HepG2 (cell line): ENCODE measurements at regions not wholly inside any gene's neighbourhood (a gene's known extent, or its start where the extent isn't known, plus 50 kb on each side); places are given as distances from the start of the nearest gene placed in this dataset.

Source experiments
- ATAC-seq: fragments of 200-7000 bp; cut with Tn5 transposase; 3 replicates; pipeline ENCODE4 v1.9.1; 2020; ENCODE audit warnings: mild to moderate bottlenecking, moderate library complexity
- BruUV-seq: library from RNA; stranded (reverse); fragments of 400-500 nt; replicated peaks from 2 replicates; lab custom pipeline; 2021; lab: Mats Ljungman, UMichigan
- CTCF ChIA-PET: fragments of 300-600 bp; formaldehyde crosslinking; extraction: SDS; loops from one replicate; lab custom pipeline; 2021; ENCODE audit warnings: low total read pairs, inconsistent platforms, low intra/inter-chr PET ratio; lab: Yijun Ruan, JAX
- POLR2A ChIA-PET: fragments of 350-600 bp; sonication (Branson Sonifier 250); formaldehyde crosslinking; loops from one replicate; lab custom pipeline; 2020; ENCODE audit warnings: antibody characterized with exemption, inconsistent platforms; lab: Yijun Ruan, JAX
- DNase-seq: peaks from one replicate; pipeline ENCODE4 v3.0.0-alpha.2; 2015; ENCODE audit warnings: low spot score
- FAIRE-seq: peaks from 3 replicates; lab custom pipeline; 2011; peaks lifted over from hg19 to GRCh38; lab: Jason Lieb, UNC
- H2AFZ ChIP-seq: one replicate; pipeline ENCODE4 v1.6.1; 2011; ENCODE audit warnings: low read length, inconsistent platforms
- H3K27ac ChIP-seq: fragments of 300-600 bp; 3 replicates; pipeline ENCODE4 v1.8.0; 2011; ENCODE audit warnings: mixed run types, mild to moderate bottlenecking, mixed read lengths, low read length, inconsistent platforms; ENCODE audit not compliant: insufficient read depth; ENCODE audit errors: extremely low read length
- H3K27me3 ChIP-seq, 2 experiments: fragments of 200-600 bp in 1 of 2; 2 replicates in 1 of 2; 3 replicates in 1 of 2; pipeline versions ENCODE4 v1.6.0 to v1.8.0; 2011; ENCODE audit warnings: low read length in 2 of 2, mild to moderate bottlenecking in 2 of 2, moderate library complexity in 2 of 2, inconsistent platforms in 1 of 2; ENCODE audit not compliant: insufficient read depth in 2 of 2, control insufficient read depth in 1 of 2
- H3K36me3 ChIP-seq, 2 experiments: fragments of 200-600 bp in 1 of 2; replicated peaks in 1 of 2; 2 replicates in 1 of 2; 3 replicates in 1 of 2; pipeline versions ENCODE4 v1.5.1 to v1.8.0; 2011; ENCODE audit warnings: low read length in 2 of 2, inconsistent platforms in 1 of 2; ENCODE audit not compliant: insufficient read depth in 2 of 2, control insufficient read depth in 1 of 2
- H3K4me1 ChIP-seq: 2 replicates; pipeline ENCODE4 v1.5.1; 2012; ENCODE audit warnings: low read length, inconsistent platforms; ENCODE audit not compliant: insufficient read depth
- H3K4me2 ChIP-seq: 2 replicates; pipeline ENCODE4 v1.6.0; 2011; ENCODE audit warnings: low read depth, low read length, inconsistent platforms
- H3K4me3 ChIP-seq, 3 experiments: fragments of 200-600 bp in 1 of 3; sonication (generic), shearing (Covaris generic) in 1 of 3; replicated peaks in 1 of 3; 2 replicates each; pipeline ENCODE4 v1.5.1; 2011 to 2016; ENCODE audit warnings: low read length in 3 of 3, inconsistent platforms in 2 of 3, low read depth in 2 of 3, mild to moderate bottlenecking in 2 of 3, control low read depth in 1 of 3, mixed read lengths in 1 of 3; ENCODE audit not compliant: insufficient read depth in 1 of 3
- H3K79me2 ChIP-seq: one replicate; pipeline ENCODE4 v1.6.1; 2011; ENCODE audit warnings: low read length, inconsistent platforms; ENCODE audit not compliant: insufficient read depth
- H3K9ac ChIP-seq: 2 replicates; pipeline ENCODE4 v1.6.0; 2011; ENCODE audit warnings: mild to moderate bottlenecking, low read depth, low read length, inconsistent platforms; ENCODE audit not compliant: insufficient read depth
- H3K9me3 ChIP-seq: 2 replicates; pipeline ENCODE4 v1.5.1; 2012; ENCODE audit warnings: mild to moderate bottlenecking, low read length
- H4K20me1 ChIP-seq: 2 replicates; pipeline ENCODE4 v1.6.0; 2011; ENCODE audit warnings: inconsistent platforms, mild to moderate bottlenecking, low read length, moderate library complexity; ENCODE audit not compliant: insufficient read depth
- BCL6 ChIP-seq: IDR thresholded peaks from 2 replicates; pipeline ENCODE4 v1.6.1; 2016; ENCODE audit warnings: missing genetic modification reagents, missing compliant biosample characterization
- TRAFD1 ChIP-seq: sonication (generic); formaldehyde crosslinking; IDR thresholded peaks from 2 replicates; pipeline ENCODE4 v1.5.1; 2020; ENCODE audit warnings: missing genetic modification reagents, mild to moderate bottlenecking, borderline replicate concordance
- ZNF350 ChIP-seq: sonication (generic); formaldehyde crosslinking; IDR thresholded peaks from 2 replicates; pipeline ENCODE4 v1.4.0; 2020; ENCODE audit warnings: mild to moderate bottlenecking, low read depth, missing genetic modification reagents, borderline replicate concordance
- ZNF446 ChIP-seq: sonication (generic); formaldehyde crosslinking; IDR thresholded peaks from 2 replicates; pipeline ENCODE4 v1.5.0; 2020; ENCODE audit warnings: mild to moderate bottlenecking, missing genetic modification reagents
- ZXDC ChIP-seq: sonication (generic); formaldehyde crosslinking; IDR thresholded peaks from 2 replicates; pipeline ENCODE4 v1.5.0; 2020; ENCODE audit warnings: mild to moderate bottlenecking, missing genetic modification reagents
- WGBS: methylation state at CpG from one replicate; pipeline ENCODE4 v1.1.6; 2017; ENCODE audit warnings: low lambda C conversion rate; 5-methylcytosine and 5-hydroxymethylcytosine counted together
- in situ Hi-C: cut with HindIII; loops from 2 replicates; pipeline ENCODE4 v1.10.0; 2017; ENCODE audit warnings: low pct_unique_long_range_greater_than_20kb; ENCODE audit not compliant: extremely low pct_ligation_motif_present
- intact Hi-C: fragments of 100-400 bp; cut with micrococcal nuclease; formaldehyde crosslinking; loops from one replicate; pipeline ENCODE4 v1.10.0; 2022; ENCODE audit not compliant: unreplicated experiment
- TF ChIP-seq, protein P1 (sequence below): IDR thresholded peaks from 2 replicates; pipeline ENCODE4 v1.6.1; 2016; ENCODE audit warnings: missing compliant biosample characterization, missing genetic modification reagents, borderline replicate concordance
- TF ChIP-seq, protein P2 (sequence below): sonication (generic); formaldehyde crosslinking; IDR thresholded peaks from 2 replicates; pipeline ENCODE4 v1.8.1; 2022; ENCODE audit warnings: low read depth, mild to moderate bottlenecking, missing genetic modification reagents

DNA sequence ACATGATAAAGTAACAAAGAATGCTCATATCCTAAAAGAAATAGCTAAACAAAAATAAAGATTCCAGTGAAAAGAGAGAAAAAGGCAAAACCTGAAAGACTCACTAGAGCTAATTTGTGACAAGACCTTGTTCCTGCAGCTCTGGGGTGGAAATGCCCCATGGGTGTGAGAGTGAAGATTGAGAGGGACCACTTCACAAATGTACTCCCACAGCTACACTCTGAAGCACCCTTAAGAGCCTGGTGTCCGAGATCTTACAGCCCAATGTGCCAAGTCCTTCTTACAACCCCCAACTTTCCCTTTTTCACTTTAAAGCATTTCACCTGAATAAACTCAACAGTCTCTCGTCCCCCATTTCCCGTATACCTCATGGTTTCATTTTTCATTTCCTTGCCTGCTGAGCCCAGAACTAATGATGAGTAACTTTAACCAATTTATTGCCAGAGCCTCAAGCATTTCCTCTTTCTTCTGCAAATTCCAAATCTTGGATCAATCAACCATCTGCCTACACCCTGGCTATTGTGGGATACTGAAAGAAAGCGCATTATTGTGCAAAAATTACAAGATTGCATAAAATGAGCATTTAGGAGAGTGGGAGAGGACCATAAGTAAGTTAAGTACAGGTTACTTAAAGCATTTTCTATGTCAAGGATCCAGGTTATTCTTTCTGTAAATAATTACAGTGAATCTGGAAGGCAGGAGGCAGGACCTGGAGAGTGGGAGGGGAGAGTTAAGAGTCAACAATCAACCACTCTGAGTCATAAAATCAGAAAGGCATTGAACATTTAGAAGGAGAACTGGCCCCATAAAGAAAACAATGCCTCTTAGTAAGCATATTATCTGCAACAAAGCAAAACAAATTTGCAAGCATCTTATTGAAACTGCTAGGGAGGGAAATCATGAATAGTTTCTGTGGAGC, 804.4 kb upstream of the CELF4 start:
- Histone ChIP-seq H3K27ac (no peak overlapping the region), H2AFZ (no peak overlapping the region), H4K20me1 (no peaks in the 10 kb centered on the region), H3K27me3 (no peaks in the 10 kb centered on the region; a peak in 1 of 5 replicates), H3K4me3 (no peak overlapping the region), H3K36me3 (no peaks in the 10 kb centered on the region), H3K4me1 (no peaks in the 10 kb centered on the region), H3K4me2 (no peak overlapping the region), H3K9me3 (no peaks in the 10 kb centered on the region), H3K9ac (no peak overlapping the region), H3K79me2 (no peaks in the 10 kb centered on the region)
- FAIRE-seq (no peak), DNase-seq (no peak), ATAC-seq (no peak)
- in situ Hi-C loops, result no loop called here
- 0% methylated on average over 4 of the region's 4 CpGs for WGBS
- no peak for TF ChIP-seq TRAFD1 (CRISPR knock-in tag)
- TF ChIP-seq, protein P1, sequence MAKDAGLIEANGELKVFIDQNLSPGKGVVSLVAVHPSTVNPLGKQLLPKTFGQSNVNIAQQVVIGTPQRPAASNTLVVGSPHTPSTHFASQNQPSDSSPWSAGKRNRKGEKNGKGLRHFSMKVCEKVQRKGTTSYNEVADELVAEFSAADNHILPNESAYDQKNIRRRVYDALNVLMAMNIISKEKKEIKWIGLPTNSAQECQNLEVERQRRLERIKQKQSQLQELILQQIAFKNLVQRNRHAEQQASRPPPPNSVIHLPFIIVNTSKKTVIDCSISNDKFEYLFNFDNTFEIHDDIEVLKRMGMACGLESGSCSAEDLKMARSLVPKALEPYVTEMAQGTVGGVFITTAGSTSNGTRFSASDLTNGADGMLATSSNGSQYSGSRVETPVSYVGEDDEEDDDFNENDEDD (CRISPR knock-in tag), result no peak
- no peak for TF ChIP-seq ZNF350
- TF ChIP-seq ZNF446 (CRISPR knock-in tag), result no peak
- no peak for TF ChIP-seq BCL6
- TF ChIP-seq ZXDC (CRISPR knock-in tag), result no peak
- TF ChIP-seq, protein P2, sequence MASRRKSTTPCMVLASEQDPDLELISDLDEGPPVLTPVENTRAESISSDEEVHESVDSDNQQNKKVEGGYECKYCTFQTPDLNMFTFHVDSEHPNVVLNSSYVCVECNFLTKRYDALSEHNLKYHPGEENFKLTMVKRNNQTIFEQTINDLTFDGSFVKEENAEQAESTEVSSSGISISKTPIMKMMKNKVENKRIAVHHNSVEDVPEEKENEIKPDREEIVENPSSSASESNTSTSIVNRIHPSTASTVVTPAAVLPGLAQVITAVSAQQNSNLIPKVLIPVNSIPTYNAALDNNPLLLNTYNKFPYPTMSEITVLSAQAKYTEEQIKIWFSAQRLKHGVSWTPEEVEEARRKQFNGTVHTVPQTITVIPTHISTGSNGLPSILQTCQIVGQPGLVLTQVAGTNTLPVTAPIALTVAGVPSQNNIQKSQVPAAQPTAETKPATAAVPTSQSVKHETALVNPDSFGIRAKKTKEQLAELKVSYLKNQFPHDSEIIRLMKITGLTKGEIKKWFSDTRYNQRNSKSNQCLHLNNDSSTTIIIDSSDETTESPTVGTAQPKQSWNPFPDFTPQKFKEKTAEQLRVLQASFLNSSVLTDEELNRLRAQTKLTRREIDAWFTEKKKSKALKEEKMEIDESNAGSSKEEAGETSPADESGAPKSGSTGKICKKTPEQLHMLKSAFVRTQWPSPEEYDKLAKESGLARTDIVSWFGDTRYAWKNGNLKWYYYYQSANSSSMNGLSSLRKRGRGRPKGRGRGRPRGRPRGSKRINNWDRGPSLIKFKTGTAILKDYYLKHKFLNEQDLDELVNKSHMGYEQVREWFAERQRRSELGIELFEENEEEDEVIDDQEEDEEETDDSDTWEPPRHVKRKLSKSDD (CRISPR knock-in tag), result no peak
- ChIA-PET CTCF (no interaction called here), POLR2A (no interaction called here)
- intact Hi-C loops, result no loop called here
- no TSS peak for BruUV-seq
